IPS-NIHi11 (cell line): ENCODE measurements at regions not wholly inside any gene's neighbourhood (a gene's known extent, or its start where the extent isn't known, plus 50 kb on each side); places are given as distances from the start of the nearest gene placed in this dataset.
"Not testable (repeated sequence)": the region's sequence is repeated elsewhere in the genome, so short reads cannot be mapped to it uniquely, and the experiment has no call there.

Source experiments
- DNase-seq: peaks from one replicate; pipeline ENCODE4 v3.0.0; 2012; ENCODE audit warnings: mixed read lengths, low spot score

- DNase-seq = no peak
These were observed 374.9 kb upstream of the TRPC7 start for GRCh38 chr5:136740228-136740627.

- not testable (repeated sequence) for DNase-seq
These were observed 373.9 kb upstream of the TRPC7 start for GRCh38 chr5:136739271-136739670.

- DNase-seq = no peak
These were observed 373.5 kb upstream of the TRPC7 start for GRCh38 chr5:136738829-136739228.

- DNase-seq = no peak
These were observed 370.7 kb upstream of the TRPC7 start for GRCh38 chr5:136736021-136736420.

GRCh38 chr5:136735611-136736010, 370.3 kb upstream of the TRPC7 start:
- not testable (repeated sequence) for DNase-seq

- no peak for DNase-seq
These were observed 369.3 kb upstream of the TRPC7 start for GRCh38 chr5:136734628-136735027.

GRCh38 chr5:136732751-136733150, 367.4 kb upstream of the TRPC7 start:
- DNase-seq = no peak

- DNase-seq = no peak
These were observed 366.0 kb upstream of the TRPC7 start for GRCh38 chr5:136731241-136731900.

DNA sequence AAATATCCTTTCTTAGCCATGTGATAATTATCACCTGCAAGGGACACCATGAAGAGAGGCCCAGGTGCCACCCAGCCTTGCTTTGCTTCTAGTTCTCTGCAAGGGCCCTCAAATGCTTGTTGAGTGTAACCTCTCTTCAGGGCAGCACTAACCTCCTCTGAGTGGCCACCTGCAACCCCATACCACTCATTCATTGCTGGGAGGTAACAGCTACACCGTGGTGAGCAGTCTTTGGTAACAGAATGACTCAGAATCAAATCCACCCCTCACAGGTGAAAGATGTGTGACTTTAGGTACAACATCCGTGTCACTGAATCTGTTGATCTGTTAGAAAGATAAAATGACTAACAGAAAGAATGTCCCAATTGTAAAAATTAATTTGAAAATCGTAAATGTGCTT, 365.1 kb upstream of the TRPC7 start:
- DNase-seq = no peak

DNA sequence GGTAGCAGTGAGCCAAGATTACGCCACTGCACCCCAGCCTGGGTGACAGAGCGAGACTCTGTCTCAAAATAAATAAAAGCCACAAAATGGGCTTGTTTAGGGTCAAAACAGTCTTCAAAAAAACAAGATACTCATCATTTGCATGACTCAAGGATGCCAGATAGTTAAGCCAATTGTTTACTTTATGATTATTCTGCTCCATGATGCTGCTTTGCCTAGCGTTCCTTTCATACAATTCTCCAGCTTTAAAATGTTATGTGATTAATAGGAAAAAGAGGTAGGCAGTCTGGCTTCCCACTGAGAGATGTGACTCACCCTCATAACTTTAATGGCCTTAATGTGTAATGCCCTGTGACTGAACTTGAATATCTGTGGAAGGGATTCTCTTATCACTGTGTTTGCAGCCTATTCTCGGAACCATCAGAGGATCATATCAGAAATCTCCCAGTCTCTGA, 364.6 kb upstream of the TRPC7 start:
- DNase-seq = no peak

- DNase-seq = no peak
These were observed 361.2 kb upstream of the TRPC7 start for GRCh38 chr5:136726506-136726905.

GRCh38 chr5:136724161-136724560, 358.8 kb upstream of the TRPC7 start:
- DNase-seq = no peak

GRCh38 chr5:136722581-136722980, 357.2 kb upstream of the TRPC7 start:
- DNase-seq = no peak

DNA sequence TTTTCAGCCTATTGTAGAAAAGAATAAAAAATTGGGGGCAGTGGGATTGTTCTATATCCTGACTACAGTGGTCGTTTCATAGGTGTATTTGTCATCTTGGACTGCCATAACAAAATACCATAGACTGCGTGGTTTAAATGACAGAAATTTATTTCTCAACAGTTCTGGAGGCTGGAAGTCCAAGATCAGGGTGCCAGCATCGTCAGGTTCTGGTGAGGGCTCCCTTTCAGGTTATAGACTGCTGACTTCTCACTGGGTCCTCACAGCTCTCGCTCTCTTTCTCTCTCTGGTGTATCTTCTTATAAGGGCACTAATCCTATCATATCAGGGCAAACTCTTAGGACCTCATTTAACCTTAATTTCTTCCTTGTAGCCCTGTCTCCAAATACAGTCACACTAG, 356.7 kb upstream of the TRPC7 start:
- DNase-seq = no peak

GRCh38 chr5:136720674-136721073, 355.3 kb upstream of the TRPC7 start:
- no peak for DNase-seq

GRCh38 chr5:136717917-136718316, 352.6 kb upstream of the TRPC7 start:
- DNase-seq = peak; percentile 29

GRCh38 chr5:136714286-136714685, 348.9 kb upstream of the TRPC7 start:
- DNase-seq = no peak

DNA sequence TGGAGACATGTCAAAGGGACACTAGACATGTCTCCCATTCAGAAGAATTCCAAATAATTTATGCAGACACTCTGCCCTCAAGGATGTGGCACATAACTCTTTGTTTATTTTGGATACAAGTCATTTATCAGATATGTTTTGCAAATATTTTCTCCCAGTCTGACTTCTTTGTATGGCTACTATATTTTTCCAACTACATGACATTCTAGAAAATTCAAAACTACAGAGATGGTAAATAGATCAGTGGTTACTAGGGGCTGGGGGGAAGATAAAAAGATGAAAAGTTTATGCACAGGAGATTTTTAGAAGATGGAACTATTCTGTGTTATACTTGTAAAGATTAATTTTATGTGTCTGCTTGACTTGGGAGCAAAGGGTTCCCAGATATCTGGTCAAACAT, 347.3 kb upstream of the TRPC7 start:
- no peak for DNase-seq

DNA sequence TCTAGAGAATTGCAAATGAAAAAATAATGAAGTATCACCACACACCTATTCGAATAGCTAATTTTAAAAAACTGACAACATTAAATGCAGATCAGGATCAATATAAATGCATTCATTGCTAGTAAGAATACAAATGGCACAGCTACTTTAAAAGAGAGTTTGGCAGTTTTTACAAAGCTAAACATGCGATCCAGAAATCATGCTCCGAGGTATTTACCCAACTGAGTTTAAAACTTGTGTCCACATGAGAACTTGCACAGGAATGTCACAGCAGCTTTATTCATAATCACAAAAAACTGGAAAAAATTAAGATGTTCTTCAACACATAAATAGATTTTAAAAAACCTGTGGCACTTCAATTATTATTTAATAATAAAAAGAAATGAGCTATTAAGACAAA, 345.5 kb upstream of the TRPC7 start:
- no peak for DNase-seq

DNA sequence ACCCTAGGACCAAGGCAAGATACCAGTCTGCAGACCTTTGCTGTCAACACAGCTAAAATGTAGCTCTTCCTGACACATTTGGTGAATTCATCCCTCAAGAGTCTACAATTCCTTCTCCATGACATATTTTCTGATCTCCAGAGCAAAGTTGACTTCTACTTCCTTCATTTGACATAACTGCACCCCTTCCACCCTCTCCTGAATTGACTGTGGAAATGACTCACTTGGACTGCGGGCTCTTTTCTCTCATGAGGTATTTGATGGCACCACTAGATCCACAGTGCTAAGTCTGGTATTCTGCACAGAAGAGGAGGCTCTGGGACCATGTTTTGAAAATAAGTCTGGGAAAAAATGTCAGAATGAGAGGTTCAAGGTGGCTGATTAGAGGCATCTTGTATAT, 338.4 kb upstream of the TRPC7 start:
- no peak for DNase-seq

GRCh38 chr5:136703036-136703435, 337.7 kb upstream of the TRPC7 start:
- DNase-seq = no peak

- DNase-seq = no peak
These were observed 335.8 kb upstream of the TRPC7 start for GRCh38 chr5:136701191-136701590.

DNA sequence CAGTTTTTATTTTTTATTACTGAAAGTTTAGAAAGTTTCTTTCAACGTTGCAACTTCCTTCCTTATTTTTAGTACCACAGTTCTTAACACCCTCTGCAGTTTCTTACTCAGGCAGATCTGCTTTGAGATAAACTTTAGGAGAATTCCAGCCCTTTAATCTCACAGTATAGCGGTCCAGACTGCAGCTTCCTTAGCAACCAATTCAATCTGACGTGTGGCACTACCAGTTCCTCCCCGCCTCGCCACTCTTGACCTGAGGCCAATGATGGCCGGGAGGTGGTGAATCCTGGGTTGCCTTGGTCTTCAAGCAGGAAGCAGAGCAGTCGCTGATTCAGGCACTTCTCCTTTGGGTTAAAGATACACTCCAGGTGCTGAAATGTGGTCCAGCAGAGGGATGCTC, 334.3 kb upstream of the TRPC7 start:
- no peak for DNase-seq

DNA sequence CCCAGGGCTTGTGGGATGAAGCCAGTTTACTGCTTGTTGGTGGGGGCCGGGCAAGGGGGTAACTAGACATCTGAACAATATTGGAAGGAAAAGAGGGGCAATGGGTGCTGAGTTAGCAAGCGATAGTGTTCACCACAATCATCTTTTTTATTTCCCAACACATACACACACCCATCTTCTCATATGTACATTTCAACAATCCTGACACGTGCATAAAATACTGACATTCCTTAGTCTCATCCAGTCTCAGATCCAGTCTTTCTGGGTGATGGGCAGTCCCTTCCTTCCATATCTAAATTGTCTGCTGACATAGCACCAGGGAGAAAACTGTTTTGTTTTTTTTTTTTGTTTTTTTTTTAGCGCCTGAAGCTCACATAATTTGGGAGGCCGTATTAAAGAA, 333.6 kb upstream of the TRPC7 start:
- DNase-seq = no peak

DNA sequence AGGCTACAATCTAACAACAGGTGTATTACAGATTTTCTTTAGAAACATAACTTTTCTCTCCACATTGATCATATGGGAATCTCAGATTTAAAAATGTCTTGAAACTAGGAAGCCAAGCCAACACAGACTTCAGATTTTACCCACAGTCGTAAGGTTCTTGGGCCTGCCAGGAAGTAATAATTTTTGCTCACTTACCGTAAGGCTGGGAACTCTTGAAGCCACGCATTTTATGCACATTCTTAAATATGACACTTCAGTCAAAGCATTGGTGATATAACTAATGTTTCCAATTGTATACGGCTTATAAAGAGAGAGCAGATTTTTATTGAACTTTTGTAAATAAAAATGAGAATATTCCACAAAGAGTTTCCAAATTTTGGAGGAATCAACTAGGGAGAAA, 328.9 kb upstream of the TRPC7 start:
- no peak for DNase-seq
